ENCODE measurements at regions not wholly inside any gene's neighbourhood (a gene's known extent, or its start where the extent isn't known, plus 50 kb on each side); places are given as distances from the start of the nearest gene placed in this dataset.

DNA sequence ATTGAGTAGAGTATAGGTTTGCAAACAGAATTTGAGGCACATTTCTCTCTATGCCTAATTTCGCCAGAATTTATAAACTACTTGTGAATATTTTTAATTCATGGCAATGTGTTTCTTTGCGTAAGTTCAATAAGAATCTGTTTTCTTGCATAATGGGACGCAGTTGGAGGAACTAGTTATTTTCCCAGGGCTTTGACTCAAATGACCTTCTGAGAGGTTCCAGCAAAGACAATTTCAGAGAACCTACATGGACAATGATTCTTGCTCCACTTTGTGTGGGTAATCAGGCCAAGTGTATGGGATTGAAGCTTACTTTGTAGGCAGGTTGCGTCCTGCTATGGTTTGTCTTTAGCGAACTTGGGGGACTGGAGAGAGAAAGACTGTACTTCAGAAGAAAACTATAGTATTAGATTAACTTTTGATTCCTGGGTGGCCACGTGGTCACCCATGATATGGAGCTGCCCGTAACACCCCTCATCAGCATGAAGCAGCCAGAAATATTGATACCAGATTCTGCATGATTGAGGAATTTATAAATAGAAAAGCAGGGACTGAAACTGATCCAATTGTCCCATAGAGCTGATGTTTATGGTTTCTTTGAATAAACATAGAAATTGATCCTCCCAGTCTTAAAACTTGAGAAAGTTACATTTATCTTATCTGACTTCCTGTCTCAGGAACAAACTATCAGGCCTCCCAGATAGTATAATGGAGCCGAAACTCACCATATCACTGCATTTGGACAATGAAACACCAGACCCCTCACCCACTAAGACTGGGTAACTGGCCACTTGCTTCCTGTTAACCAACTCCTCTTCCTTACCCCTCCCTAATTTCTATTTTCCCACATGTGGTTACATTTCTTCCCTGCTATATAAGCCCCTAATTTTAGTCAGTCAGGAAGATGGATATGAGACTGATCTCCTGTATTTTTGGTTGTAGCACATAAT is 815.3 kb upstream of the HS6ST1 start:
- no peak for DNase-seq

DNA sequence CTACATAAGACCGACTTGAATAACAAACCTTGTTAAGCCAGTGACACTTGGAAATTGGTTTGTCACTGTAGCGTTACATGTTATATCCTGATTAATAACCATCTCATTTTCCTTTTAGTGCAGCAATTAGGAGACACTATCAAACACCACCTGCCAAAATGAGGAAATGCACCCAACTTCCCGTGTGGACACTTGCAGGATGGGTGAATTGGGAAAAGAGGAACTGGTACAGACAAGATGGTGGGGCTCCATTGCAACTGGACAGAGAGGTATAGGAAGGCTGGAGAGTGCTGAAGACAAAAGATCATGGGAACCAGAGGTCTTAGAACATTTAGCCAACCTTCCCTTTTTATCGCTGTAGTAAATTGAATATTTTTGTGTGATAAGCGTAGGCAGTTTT is 816.3 kb upstream of the HS6ST1 start:
- DNase-seq: no peak

DNA sequence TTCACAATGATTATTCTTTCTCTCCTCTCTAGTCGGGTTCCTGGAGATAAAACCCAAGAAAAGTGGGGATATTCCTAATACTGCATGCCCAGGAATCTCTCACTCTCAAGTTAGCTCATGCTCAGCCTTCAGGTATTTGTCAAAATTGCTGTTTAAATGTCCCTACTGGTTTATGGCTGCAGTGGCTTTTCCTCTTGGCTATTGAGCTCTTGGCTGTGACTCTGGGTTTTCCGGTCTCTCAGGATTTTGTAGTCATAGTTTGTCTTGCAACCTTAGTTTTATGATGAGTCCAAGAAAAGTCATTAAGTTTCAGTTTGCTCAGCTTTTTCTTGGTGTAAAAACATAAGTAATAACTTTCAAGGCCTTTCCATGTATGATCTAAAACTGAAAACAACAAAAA is 820.7 kb upstream of the HS6ST1 start:
- DNase-seq: no peak

DNA sequence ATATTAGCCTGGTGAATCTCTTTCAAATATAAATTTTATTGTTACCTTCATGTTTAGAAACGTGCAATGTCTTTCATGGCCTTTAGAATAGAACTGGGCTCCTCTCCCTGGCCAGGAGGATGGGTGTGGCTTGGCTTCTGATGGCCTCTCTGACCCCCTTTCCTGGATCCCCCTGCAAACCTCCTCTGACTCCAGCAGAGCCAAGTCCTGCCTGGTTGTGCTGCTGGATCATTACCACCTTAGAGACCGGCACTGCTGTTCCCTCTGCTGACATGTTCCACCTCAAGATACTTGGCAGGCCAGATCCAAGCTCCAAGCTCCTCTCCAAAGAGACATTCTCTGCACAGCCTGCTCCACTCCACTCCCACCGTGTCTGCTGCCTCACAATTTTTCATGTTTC is 823.8 kb upstream of the HS6ST1 start:
- DNase-seq: no peak

DNA sequence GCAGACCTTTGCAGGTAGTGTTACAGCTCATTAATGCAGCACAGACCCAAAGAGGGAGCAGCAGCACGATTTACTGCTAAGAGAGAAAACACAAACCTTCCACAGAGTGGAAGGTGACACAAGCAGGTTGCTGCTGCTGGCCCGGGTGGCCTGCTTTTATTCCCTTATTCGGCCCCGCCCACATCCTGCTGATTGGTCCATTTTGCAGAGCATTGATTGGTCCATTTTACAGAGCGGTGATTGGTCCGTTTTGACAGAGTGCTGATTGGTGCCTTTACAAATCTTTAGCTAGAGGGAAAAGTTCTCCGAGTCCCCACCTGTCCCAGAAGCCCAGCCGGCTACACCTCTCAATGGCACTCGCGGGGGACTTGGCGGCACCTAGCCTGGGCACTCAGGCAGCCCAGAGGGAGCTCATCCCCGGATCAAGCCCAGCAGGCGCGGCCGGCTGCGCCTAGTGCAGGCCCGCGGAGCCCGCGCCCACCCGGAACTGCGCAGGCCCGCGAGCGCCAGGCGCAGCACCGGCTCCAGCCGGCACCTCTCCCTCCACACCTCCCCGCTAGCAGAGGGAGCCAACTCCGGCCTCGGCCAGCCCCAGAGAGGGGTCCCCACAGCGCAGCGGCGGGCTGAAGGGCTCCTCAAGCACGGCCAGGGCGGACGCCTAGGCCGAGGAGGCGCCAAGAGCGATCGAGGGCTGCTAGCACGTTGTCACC is 825.6 kb upstream of the HS6ST1 start:
- DNase-seq: no peak

DNA sequence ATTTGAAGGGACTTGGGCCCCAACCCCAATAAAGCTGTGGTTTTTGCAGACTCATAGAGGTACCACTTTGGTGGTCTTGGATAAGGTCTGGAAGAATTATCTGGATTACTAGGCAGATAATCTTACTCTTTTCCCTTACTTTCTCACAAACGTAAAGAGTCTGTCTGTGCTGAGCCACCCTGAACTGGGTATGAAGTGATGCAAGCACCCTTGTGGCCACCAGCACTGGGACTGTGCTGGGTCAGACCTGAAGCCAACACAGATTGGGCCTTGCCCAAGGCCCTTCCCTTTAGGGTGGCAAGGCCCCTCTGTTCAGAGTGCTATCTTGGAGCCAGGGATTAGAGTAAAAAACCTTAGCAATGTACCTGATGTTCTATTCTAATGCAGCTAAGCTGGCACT is 827.0 kb upstream of the RAB6C start:
- no peak for DNase-seq

DNA sequence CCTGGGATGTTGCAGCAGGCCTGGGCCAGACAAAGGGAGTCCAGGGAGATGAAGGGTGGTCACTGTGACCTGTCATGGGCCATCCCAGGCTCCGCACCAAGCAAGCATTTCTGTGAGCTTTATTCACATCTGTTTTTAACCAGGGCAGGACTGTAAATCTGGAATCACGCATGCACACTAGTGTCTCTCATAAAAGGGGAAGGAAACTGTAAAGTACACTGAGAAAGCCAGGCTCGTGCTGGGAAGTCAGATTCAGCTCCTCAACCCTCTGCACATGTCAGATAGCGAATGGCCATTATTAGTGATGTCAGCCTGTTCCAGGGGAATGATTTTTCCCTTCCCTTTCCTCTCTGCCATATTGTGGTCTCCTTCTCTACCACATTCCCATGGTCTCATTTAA is 818.6 kb upstream of the RAB6C start:
- DNase-seq: no peak

DNA sequence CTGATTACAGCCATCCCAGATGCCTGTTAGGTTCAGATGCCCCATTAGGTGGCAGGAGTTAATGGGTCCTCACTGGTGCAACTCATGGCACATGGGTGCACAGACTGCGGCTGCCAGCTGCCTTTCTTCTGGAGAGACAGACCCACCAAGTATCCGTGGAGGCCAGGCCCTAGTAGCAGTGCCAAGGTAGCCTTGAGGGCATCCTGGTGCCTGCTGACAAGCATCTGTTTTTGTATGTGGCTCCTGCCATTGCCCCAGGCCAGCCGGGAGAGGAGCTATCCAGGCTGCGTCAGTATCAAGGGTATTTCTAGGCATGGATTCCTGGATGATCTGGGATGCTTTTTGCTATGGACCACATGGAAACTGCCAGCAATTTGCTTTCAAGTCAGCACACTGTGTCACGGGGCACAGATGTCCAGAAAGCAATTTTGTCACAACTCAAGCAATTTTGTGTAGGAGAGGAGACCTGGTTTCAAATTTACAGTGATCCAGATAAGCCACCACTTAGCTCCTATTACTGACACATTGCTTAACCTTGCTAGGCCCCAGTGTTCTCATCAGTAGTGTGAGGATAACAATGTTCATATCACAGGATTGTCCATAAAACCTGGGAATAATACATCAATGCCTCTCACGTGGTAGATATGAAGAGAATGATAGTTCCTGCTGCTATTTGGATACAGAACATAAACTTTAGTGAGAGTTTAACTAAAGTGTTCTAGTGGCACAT is 815.1 kb upstream of the RAB6C start:
- no peak for DNase-seq

DNA sequence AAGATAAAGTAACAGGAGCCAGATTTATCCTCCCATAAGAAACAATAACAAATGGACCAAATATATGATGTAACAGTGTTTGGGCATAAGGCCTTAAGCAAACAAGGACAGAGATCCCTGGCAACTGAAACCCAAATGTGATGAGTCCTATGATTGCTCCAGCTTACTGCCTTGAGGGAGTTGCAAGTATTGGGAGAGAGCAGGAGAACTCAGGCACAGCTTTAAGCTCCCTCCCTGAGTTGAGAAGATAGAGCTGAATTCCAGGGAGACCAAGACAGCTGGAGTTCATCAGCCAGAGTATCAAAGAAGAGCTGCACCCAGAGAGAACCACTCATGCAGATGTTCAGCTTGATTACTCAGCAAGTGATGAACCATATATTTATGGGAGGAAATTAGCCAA is 814.5 kb upstream of the RAB6C start:
- DNase-seq: no peak

DNA sequence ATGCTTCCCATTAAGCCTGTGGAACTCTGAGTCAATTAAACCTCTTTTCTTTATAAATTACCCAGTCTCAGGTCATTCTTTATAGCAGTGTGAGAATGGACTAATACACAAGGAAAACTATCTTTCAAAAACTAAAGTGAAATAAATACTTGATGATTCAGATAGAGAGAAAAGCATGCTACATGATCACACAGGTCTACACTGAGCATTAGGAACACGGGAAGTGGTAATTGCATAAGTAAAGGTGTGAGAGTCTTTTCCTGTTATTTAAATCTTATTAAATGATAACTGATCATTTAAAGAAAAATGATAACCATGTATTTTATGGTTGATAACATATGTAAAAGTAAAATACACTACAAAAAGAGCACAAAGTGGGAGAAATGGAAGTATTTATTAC is 812.0 kb upstream of the RAB6C start:
- no peak for DNase-seq

DNA sequence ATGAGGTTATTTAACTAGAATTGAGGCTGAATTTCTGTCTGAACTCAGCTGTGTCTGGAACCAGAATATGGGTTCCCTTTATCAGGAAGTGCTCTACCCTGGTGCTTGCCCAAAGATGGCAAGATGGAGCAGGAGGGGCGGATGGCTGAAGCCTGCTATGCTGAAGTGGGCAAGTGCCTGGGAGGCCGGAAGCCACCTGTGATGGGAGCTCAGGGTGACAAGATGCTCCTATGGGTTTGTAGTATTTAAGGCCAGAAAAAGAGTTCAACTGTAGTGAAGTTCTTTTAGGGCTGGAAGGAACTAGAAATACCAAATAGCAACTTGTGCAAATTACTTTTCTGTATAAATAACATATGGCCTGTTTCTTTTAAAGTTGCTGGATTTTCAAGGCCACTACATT is 808.9 kb upstream of the RAB6C start:
- DNase-seq: no peak

DNA sequence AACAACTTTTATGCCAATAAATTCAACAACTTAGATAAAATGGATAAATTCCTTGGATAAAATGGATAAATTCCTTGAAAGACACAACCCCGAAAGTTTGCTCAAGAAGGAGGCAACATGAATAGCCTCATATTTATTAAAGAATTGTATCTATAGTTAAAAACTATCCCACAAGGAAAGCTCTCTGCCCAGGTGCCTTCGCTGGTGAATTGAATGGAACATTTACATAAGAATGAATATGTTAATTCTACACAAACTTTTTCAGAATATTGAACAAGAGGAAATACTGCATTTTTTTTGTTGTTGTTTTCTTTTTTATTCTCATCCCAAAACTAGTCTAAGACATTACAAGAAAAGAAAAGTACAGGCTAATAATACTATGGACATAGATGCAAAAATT is 805.3 kb upstream of the RAB6C start:
- DNase-seq: no peak

DNA sequence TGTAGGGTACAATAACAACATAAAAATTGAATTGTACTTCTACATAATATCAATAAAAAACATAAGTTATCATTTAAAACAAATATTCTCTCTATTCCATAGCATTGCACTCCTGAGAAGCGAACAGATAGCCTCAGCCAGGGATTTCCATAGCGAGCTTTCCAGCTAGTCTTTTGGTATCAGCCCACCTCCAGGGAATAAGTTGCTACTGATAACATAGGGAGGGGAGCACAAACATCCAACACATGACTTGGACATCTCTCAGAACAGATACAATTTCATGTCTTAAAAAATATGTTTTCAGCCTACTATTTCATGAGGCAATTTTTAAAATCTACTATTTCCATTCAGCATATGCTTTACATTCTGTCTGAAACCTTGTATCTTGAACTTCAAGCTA is 804.4 kb upstream of the RAB6C start:
- DNase-seq: no peak

DNA sequence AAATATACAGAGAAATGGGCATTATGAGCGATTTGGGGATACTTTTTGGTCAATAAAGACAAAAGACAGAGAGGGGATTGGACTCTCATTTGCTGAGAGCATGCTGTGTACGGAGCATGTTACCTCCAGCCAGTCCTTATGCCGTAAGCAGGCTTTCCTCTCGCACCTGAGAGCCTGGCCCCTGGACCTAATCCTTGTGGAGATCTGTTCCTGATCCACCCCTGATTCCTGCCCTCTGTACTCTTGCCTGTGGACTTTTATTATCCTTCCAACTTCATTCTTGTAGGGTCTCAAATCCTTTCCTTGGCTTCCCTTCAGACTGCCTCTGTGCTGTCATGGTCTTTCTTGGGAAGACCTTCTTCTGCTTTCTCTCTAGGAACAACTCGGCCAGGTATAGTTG is 803.1 kb upstream of the RAB6C start:
- DNase-seq: no peak

DNA sequence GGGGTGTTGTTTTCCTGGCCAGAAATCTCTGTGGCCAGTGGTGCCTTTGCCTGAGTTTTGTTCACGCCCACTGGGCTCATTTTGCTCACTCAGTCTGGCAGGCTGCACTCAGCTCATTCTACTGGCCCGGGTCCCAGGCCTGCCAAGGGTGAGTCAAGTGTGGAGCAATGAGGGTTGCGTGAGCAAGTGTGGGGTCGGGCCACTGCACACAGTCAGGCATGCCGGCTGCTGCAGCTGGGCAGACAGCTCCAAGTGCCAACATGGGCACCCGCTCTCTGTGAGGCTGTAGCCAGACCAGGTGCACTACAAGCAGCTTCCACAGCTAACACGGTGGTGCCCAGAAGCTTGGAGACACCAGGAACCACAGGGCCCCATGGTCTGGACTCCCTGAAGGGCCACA is 801.1 kb upstream of the RAB6C start:
- DNase-seq: no peak

DNA sequence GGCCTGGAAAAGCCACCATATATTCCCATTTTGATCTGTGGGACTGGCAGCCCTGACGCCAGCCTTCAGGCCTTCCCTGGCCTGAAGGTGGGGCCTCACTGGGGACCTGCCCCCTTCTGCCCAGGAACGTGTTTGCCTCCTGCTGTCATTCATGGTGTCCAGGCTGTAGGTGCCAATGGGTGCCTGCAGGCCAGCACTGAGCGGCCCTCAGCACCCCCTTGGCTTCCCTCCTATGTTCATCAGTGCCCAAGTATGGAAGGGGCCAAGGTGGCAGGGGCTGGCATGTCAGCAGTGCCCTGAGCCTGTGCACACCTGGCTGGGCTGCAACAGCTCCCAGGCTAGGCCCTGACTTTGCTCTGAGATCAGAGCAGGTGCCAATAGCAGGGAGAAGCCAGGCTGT is 800.3 kb upstream of the RAB6C start:
- DNase-seq: no peak

DNA sequence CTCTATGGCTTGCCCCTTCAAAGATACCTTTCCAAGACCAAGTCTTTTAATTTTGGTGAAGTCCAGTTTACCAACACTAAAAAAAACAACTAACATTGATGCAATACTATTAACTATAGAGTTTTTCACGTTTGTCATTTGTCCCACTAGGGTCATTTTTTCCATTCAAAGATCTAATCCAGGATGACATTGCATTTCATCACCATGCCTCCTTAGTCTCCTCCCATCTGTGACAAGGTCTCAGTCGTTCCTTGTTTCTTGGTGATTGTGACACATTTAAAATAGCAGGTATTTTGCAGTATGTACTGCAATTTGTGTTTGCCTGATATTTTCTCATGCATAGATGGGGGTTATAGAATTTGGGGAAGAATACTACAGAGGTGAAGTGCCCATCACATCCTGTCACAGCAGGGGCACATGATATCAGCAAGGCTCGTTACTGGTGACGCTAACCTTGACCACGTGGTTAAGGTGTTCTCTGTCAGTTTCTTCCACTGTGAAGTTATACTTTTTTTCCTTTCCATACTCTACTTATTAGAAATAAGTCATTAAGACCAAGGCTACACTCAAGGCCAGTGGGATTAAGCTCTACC is 799.2 kb upstream of the RAB6C start:
- DNase-seq: no peak

DNA sequence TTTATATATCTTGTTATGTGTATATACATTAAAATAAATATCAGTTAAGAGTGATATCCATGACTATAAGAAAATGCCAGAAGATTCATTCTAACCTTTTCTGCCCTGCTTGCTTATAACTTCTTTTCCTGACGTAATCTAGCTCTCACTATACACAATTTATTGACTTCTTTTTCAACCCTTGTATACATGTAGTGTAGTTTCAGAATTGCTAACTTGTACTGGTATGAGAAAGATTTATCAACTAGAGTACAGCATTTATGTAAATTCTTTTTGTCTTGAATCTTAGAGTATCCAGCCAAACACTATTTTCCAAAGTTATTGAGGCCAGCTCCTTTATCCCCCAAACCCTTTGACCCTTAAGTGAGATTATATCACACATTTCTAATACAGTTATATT is 798.0 kb upstream of the RAB6C start:
- DNase-seq: no peak

DNA sequence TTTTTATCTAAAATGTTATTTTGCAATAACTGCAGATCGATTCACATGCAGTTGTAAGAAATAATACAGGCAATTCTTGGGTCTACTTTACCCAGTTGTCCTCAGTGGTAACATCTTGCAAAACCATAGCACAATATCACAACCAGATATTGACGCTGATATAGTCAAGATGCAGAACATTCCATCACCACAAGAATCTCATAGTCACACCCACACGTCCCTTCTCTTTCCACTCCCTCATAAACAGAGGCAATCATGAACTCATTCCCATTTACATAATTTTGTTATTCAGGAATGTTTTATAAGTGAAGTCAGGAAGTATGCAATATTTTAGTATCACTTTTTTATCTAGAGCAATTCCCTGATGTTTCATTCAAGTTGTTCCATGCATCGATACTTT is 797.5 kb upstream of the RAB6C start:
- DNase-seq: no peak

DNA sequence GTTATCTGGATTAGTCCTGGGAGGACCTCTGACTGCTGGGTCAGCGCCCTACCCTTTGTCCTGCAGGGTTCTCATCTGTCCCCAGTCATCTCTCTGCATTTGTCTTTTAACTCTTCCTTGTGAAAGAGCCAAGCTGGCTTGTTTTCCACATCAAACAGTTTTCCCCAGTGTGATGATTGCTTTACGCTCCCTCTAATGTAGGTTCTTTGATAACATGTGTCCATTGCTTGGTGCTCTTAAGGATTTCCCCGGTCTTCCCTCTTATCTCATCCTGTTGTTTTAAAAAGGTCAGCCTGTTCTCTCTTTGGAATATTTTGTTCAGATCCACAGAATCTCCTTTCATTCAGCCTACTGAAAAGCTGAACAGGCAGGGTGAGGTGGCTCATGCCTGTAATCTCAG is 792.1 kb upstream of the RAB6C start:
- no peak for DNase-seq

DNA sequence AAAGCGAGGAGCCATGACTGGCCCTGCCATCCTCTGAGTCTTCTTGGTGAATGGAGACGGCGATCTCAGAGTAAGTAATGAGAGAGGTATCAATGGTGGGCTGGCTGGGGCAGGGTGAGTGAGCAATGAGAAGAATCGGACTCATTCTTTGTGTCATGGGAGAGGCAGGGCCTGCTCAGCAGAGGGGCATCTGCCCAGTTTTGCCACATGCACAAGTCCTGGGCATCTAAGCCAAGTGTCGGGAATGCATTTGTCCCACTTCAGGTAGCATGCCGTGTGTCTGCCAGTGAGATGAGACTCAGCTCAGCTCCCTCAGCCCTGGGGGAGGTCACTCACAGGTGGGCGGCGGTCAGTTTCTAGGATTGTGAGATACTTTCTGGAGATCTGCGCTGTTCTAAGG is 791.0 kb upstream of the RAB6C start:
- no peak for DNase-seq

DNA sequence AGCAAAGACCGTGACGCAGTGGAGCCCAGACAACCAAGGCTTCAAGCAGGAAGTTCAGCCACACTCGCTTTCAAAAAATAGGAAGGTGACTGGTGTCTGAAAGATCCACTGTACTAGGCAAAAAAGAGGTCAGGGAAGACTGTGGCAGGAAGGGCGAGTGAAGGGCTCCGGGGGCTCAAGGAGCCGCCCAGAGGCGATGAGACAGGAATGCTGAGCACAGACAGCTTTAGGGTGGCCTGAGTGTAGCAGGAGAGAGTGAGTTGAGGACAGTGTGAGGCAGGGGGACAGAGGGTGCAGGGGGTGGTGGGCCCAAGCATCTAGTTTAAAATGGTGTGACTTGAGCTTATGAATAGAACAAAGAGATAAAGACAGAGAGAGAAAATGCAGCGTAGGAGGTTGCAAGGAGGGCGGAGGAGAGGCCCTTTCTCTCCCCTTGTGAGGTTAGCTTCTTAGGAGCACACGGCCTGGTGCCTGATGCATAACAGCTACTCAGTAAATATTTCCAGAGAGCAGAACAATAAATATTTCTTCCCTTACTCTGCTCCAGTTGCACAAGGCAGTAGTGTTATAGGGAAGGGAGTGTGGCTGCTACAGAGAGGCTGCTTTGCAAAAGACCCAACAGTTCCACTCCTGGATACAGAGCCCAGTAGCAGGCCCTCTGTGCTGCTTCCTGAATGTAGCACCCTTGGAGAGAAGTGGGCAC is 789.7 kb upstream of the RAB6C start:
- DNase-seq: no peak

DNA sequence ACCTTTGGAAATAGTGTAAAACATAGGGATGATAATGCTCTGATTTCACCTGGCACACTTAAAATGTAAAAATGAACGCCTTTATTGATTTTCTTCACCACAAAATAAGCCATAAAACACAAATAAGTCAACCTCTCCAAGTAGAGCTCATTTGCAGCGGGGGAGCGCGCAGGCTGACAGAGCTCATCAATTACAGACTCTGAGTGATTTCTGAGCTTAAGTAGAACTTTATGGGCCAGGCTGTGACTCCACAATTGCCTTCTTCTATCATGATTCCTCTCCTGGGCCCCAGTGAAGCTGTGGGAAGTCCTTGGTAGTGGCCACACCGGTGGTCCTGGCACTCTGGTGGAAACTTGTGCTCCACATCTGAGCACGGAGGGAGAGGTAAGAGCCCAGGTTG is 789.0 kb upstream of the RAB6C start:
- no peak for DNase-seq

Measured in SIG-M5 (cell line).